ENCODE measurements at regions not wholly inside any gene's neighbourhood (a gene's known extent, or its start where the extent isn't known, plus 50 kb on each side); places are given as distances from the start of the nearest gene placed in this dataset.

DNA sequence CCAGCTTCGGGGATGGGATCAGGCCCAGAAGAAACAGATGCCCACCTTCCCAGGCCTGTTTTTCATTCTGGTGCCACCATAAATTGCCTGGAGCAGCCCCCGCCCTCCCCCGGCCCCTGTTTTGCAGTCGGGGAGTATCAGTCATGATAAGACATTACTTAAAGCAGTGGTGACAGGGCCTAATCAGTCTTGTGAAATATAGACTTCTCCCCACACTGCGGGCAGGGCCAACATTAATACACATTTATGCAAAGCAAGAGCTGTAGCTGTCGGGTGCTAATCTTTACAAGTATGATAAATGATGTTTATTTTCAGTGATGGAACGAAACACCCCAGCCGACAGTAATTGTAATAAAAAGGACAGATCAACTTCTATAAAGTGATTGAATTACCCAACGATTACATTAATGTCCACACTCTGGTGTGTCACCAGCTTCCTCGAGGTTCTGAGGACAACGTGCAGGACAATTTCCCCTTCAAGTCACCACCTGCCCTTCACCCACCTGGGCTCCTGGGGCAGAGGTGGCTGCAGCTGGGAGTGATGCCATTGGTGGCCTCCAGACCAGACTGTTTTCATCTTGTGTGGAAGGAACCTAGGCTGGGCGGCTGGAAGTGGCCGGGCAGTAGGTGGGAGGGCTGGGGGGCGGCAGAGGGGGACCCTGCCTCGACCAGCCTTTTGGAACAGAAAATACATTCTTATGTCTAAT lies 226.0 kb downstream of the TFCP2L1 start:
- H3K36me3 ChIP-seq (ENCODE audit: control insufficient read depth, insufficient read depth, low read length) = no peaks in the 10 kb centered on the region
- peaks cover 5% of the 10 kb centered on the region; the same call in 1 of the 2 replicates for H3K27me3 ChIP-seq (ENCODE audit: control insufficient read depth, insufficient read depth, low read length)
- DNase-seq (ENCODE audit: low read depth) = no peak
- POLR2A ChIA-PET = no interaction called here
- TF ChIP-seq, protein P1, sequence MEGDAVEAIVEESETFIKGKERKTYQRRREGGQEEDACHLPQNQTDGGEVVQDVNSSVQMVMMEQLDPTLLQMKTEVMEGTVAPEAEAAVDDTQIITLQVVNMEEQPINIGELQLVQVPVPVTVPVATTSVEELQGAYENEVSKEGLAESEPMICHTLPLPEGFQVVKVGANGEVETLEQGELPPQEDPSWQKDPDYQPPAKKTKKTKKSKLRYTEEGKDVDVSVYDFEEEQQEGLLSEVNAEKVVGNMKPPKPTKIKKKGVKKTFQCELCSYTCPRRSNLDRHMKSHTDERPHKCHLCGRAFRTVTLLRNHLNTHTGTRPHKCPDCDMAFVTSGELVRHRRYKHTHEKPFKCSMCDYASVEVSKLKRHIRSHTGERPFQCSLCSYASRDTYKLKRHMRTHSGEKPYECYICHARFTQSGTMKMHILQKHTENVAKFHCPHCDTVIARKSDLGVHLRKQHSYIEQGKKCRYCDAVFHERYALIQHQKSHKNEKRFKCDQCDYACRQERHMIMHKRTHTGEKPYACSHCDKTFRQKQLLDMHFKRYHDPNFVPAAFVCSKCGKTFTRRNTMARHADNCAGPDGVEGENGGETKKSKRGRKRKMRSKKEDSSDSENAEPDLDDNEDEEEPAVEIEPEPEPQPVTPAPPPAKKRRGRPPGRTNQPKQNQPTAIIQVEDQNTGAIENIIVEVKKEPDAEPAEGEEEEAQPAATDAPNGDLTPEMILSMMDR (IDR thresholded peaks at IDR 0.05; ENCODE audit: insufficient read depth, low read depth, low read length) = no peak
- CTCF ChIA-PET = interaction anchor here (0.9 to 2.5 kb wide), 7 partner anchors 9 to 378 kb away, joined by 3 to 10 read pairs (median 5); no protein-coding TSS in a partner anchor
- no peak overlapping the region for H3K4me3 ChIP-seq (ENCODE audit: low read depth, low read length)

DNA sequence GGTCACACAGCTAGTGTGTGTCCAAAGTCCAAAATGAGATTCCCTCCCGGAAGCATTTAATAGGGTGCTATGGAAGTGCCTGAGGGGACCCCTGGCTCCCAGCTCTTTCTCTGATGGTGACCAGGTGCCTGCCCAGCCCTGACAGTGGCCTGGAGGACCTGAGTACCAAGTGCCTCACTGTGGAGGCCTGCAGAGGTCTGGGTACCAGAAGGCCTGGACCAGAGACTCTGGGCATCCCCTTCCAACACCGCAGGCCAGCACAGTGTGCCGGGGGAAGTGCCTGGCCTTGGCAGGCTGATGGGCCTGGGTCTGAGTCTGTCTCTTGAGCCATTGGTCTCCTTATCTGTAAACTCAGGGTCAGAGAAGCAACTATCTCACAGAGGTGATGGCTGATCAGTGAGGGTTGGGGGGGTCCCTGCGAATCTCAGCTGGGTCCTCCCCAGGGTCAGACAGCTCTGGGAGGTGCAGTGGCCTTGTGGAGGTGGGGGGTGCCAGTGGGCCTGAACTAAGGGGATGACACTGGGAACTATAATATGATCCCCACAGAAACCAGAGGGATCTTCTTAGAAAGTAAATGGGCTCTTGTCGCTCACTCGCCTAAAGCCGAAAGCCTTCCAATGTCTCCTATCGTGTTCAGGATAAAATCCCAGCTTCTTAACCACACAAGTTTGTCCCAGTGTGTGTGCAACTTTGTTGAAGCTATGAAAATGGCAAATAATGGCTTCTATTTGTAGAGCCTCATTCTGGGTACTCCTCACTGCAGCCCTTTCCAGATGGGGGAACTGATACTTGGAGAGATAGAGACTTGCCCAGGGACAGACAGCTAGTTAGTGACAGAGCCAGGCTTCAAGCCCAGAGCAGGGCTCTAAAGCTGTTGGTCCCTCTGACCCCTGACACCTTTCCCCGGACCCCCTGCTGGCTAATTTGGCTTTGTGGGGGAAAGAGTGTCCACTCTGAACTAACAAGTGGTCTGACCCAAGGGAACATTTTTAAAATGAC lies 225.1 kb downstream of the TFCP2L1 start:
- POLR2A ChIA-PET = no interaction called here
- TF ChIP-seq, protein P1 (IDR thresholded peaks at IDR 0.05; ENCODE audit: insufficient read depth, low read depth, low read length) = no peak
- Histone ChIP-seq H3K36me3 (ENCODE audit: control insufficient read depth, insufficient read depth, low read length) (no peaks in the 10 kb centered on the region), H3K27me3 (ENCODE audit: control insufficient read depth, insufficient read depth, low read length) (peaks cover 5% of the 10 kb centered on the region; the same call in 1 of the 2 replicates), H3K4me3 (ENCODE audit: low read depth, low read length) (no peak overlapping the region)
- CTCF ChIA-PET = interaction anchor here (0.9 to 2.5 kb wide), 12 partner anchors 8 to 379 kb away, joined by 3 to 13 read pairs (median 3); no protein-coding TSS in a partner anchor
- no peak for DNase-seq (ENCODE audit: low read depth)

DNA sequence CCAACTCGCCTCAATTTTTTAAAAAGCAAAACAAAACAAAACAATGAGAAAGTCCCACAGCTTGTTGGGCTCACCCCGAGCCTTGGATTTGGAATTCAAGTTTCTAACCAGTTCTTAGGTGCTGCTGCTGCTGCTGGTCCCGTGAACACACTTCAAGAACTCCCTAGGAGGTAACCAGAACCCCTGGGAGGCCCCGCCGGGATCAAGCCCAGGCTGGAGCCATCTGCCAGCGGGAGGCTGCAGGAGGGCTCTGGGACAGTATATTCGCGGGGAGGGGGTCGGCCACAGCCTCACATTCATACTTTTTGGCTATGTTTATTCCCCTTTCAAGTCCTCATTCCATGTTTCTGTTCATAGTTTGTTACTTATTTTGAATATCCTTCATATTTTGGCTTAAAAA lies 223.4 kb downstream of the TFCP2L1 start:
- DNase-seq (ENCODE audit: low read depth) = no peak
- Histone ChIP-seq H3K27me3 (ENCODE audit: control insufficient read depth, insufficient read depth, low read length) (0 out of 2 replicates have a peak, but pooled peaks cover 4% of the 10 kb centered on the region), H3K4me3 (ENCODE audit: low read depth, low read length) (no peak overlapping the region), H3K36me3 (ENCODE audit: control insufficient read depth, insufficient read depth, low read length) (no peaks in the 10 kb centered on the region)
- CTCF ChIA-PET = interaction anchor here (1.1 to 1.9 kb wide), 2 partner anchors 10 to 366 kb away, joined by 3 to 9 read pairs; no protein-coding TSS in a partner anchor
- POLR2A ChIA-PET = no interaction called here
- TF ChIP-seq, protein P1 (IDR thresholded peaks at IDR 0.05; ENCODE audit: insufficient read depth, low read depth, low read length) = no peak

DNA sequence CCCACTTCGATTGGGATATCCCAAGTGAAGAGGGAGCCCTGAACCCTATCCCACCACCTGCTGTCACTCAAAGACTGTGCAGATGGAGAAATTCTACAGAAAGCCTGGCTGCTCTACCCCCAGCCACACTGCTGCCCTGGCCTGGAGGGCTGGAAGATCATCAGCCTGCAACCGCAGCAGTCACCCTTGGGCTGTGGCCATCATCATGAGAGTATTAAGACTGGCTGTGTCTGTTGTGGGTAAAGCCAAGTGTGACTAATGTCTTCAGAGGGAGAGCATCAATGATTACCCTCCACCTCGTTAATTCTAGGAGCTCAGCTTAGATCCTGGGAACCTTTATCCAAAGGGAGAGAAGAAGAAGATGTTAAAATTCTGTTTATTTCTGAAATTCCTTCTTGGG lies 221.5 kb downstream of the TFCP2L1 start:
- H3K36me3 ChIP-seq (ENCODE audit: control insufficient read depth, insufficient read depth, low read length) = no peaks in the 10 kb centered on the region
- TF ChIP-seq, protein P1 (IDR thresholded peaks at IDR 0.05; ENCODE audit: insufficient read depth, low read depth, low read length) = no peak
- H3K27me3 ChIP-seq (ENCODE audit: control insufficient read depth, insufficient read depth, low read length) = 0 out of 2 replicates have a peak, but pooled peaks cover 5% of the 10 kb centered on the region
- ChIA-PET POLR2A (no interaction called here), CTCF (no interaction called here)
- no peak for DNase-seq (ENCODE audit: low read depth)
- no peak overlapping the region for H3K4me3 ChIP-seq (ENCODE audit: low read depth, low read length)

DNA sequence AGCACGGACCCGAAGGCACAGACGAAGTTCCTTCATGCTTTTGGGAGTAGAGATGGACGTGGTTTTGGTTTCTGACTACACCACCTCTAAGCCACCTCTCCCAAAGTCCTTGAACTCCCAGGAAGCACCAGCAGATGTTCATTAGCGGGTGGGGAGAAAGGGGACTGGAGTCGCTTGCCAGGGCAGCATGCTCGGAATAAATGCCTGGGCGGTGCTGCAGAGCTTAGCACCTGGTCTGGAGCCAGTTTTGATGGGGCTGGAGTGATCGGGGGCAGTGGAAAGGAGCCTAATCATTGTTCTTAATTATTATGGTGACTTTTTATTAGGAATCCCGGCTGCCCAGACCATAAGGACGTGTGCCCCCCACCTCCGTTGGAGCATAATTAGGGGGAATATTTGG lies 220.8 kb downstream of the TFCP2L1 start:
- CTCF ChIA-PET = interaction anchor here (0.6 to 1.0 kb wide), 2 partner anchors 16 to 17 kb away, joined by 3 read pairs; no protein-coding TSS in a partner anchor
- POLR2A ChIA-PET = no interaction called here
- Histone ChIP-seq H3K27me3 (ENCODE audit: control insufficient read depth, insufficient read depth, low read length) (peaks cover 6% of the 10 kb centered on the region; the same call in 1 of the 2 replicates), H3K36me3 (ENCODE audit: control insufficient read depth, insufficient read depth, low read length) (no peaks in the 10 kb centered on the region), H3K4me3 (ENCODE audit: low read depth, low read length) (no peak overlapping the region)
- TF ChIP-seq, protein P1 (IDR thresholded peaks at IDR 0.05; ENCODE audit: insufficient read depth, low read depth, low read length) = no peak
- no peak for DNase-seq (ENCODE audit: low read depth)

Data from BJ (cell line).